A673 (cell line): ENCODE measurements at regions not wholly inside any gene's neighbourhood (a gene's known extent, or its start where the extent isn't known, plus 50 kb on each side); places are given as distances from the start of the nearest gene placed in this dataset.
"Not testable (repeated sequence)": the region's sequence is repeated elsewhere in the genome, so short reads cannot be mapped to it uniquely, and the experiment has no call there.

Experiments
- BruUV-seq: library from RNA; stranded (reverse); fragments of 400-500 nt; replicated peaks from 2 replicates; lab custom pipeline; 2021; lab: Mats Ljungman, UMichigan
- CTCF ChIA-PET: fragments of 300-600 bp; sonication (Branson Sonifier 250); formaldehyde crosslinking; loops from one replicate; lab custom pipeline; 2022; ENCODE audit warnings: antibody characterized with exemption; lab: Charles Lee
- POLR2A ChIA-PET: fragments of 300-600 bp; sonication (Branson Sonifier 250); formaldehyde crosslinking; loops from one replicate; lab custom pipeline; 2022; ENCODE audit warnings: antibody characterized with exemption; ENCODE audit not compliant: low non-redundant PET; lab: Charles Lee
- DNase-seq: peaks from one replicate; pipeline ENCODE4 v3.0.0-alpha.2; 2015; ENCODE audit warnings: low spot score
- H3K27ac ChIP-seq: fragments of 200-600 bp; sonication (generic); 2 replicates; pipeline ENCODE4 v1.5.1; 2016; ENCODE audit warnings: mixed run types, low read depth, mild to moderate bottlenecking, mixed read lengths, antibody characterized with exemption, low read length; ENCODE audit not compliant: poor library complexity, severe bottlenecking
- H3K27me3 ChIP-seq: fragments of 200-600 bp; sonication (generic); replicated peaks from 2 replicates; pipeline ENCODE4 v1.6.1; 2017; ENCODE audit warnings: mixed run types, low read depth, mild to moderate bottlenecking, mixed read lengths, antibody characterized with exemption, low read length; ENCODE audit not compliant: insufficient read depth, poor library complexity
- H3K36me3 ChIP-seq: fragments of 200-600 bp; sonication (generic); 2 replicates; pipeline ENCODE4 v1.6.1; 2016; ENCODE audit warnings: mixed run types, mild to moderate bottlenecking, mixed read lengths, antibody characterized with exemption, low read length; ENCODE audit not compliant: insufficient read depth, poor library complexity, severe bottlenecking
- H3K4me1 ChIP-seq: fragments of 200-600 bp; sonication (generic); 2 replicates; pipeline ENCODE4 v1.6.1; 2017; ENCODE audit warnings: mixed run types, mild to moderate bottlenecking, mixed read lengths, antibody characterized with exemption, low read length; ENCODE audit not compliant: insufficient read depth, poor library complexity, severe bottlenecking
- H3K4me3 ChIP-seq: fragments of 200-600 bp; sonication (generic); 2 replicates; pipeline ENCODE4 v1.5.1; 2016; ENCODE audit warnings: low read depth, mixed run types, mild to moderate bottlenecking, mixed read lengths, low read length; ENCODE audit not compliant: poor library complexity, severe bottlenecking
- H3K9me3 ChIP-seq: fragments of 200-600 bp; sonication (generic); 2 replicates; pipeline ENCODE4 v1.6.1; 2016; ENCODE audit warnings: mixed run types, low read depth, mild to moderate bottlenecking, mixed read lengths, antibody characterized with exemption, low read length; ENCODE audit not compliant: poor library complexity, severe bottlenecking
- CTCF ChIP-seq: fragments of 300-800, 200-600 bp; sonication (generic); conservative IDR thresholded peaks from 2 replicates; pipeline ENCODE4 v1.5.1; 2017; ENCODE audit warnings: low read depth, mild to moderate bottlenecking, antibody characterized with exemption, low read length, moderate library complexity, mixed read lengths
- EZH2 ChIP-seq: fragments of 200-600 bp; sonication (generic); IDR thresholded peaks from 2 replicates; pipeline ENCODE4 v1.6.1; 2017; ENCODE audit warnings: borderline replicate concordance, low read depth, mild to moderate bottlenecking, mixed read lengths, antibody characterized with exemption, low read length; ENCODE audit not compliant: poor library complexity, severe bottlenecking
- intact Hi-C: fragments of 100-400 bp; cut with micrococcal nuclease; formaldehyde crosslinking; loops from one replicate; pipeline ENCODE4 v1.10.0; 2022; ENCODE audit not compliant: unreplicated experiment

- TF ChIP-seq CTCF: no peak
- TF ChIP-seq EZH2: no peak
- Histone ChIP-seq H3K36me3 (peaks cover 18% of the 10 kb centered on the region), H3K4me3 (no peak overlapping the region), H3K27ac (peak overlapping the region; percentile 30), H3K27me3 (no peaks in the 10 kb centered on the region), H3K9me3 (peaks cover 3% of the 10 kb centered on the region), H3K4me1 (no peaks in the 10 kb centered on the region)
- ChIA-PET CTCF (no interaction called here), POLR2A (no interaction called here)
- no TSS peak for BruUV-seq
- no peak for DNase-seq
- intact Hi-C loops: no loop called here
Observed at GRCh38 chr22:48717883-48718817, 1109.5 kb downstream of the BRD1 start.

- DNase-seq: no peak
- ChIA-PET CTCF (no interaction called here), POLR2A (no interaction called here)
- no TSS peak for BruUV-seq
- peaks cover 18% of the 10 kb centered on the region for H3K36me3 ChIP-seq
- no peaks in the 10 kb centered on the region for H3K4me1 ChIP-seq
- H3K27ac ChIP-seq: peak overlapping the region; percentile 30
- no peak for TF ChIP-seq CTCF
- no peak for TF ChIP-seq EZH2
- intact Hi-C loops: no loop called here
- no peak overlapping the region for H3K4me3 ChIP-seq
- H3K9me3 ChIP-seq: peaks cover 3% of the 10 kb centered on the region
- H3K27me3 ChIP-seq: no peaks in the 10 kb centered on the region
Observed at GRCh38 chr22:48717076-48717810, 1110.4 kb downstream of the BRD1 start.

GRCh38 chr22:48716154-48716553 lies 1111.5 kb downstream of the BRD1 start:
- intact Hi-C loops, H3K27me3 ChIP-seq, DNase-seq, H3K4me1 ChIP-seq, H3K4me3 ChIP-seq, H3K9me3 ChIP-seq, H3K27ac ChIP-seq, CTCF ChIA-PET, POLR2A ChIA-PET: not testable (repeated sequence)
- BruUV-seq: TSS peak; percentile 17
- peaks cover 18% of the 10 kb centered on the region for H3K36me3 ChIP-seq
